K562 (cell line): ENCODE measurements at regions not wholly inside any gene's neighbourhood (a gene's known extent, or its start where the extent isn't known, plus 50 kb on each side); places are given as distances from the start of the nearest gene placed in this dataset.

Experiments
- ATAC-seq: fragments of 200-7000 bp; cut with Tn5 transposase; 3 replicates; pipeline ENCODE4 v1.9.1; 2020; ENCODE audit warnings: moderate library complexity
- BruUV-seq: library from RNA; stranded (reverse); fragments of 400-500 nt; replicated peaks from 2 replicates; lab custom pipeline; 2021; lab: Mats Ljungman, UMichigan
- CTCF ChIA-PET: fragments of 300-600 bp; formaldehyde crosslinking; extraction: SDS; loops from one replicate; lab custom pipeline; 2021; ENCODE audit warnings: low intra/inter-chr PET ratio; lab: Yijun Ruan, JAX
- POLR2A ChIA-PET: fragments of 300-600, 350-650 bp; sonication (Branson Sonifier 250); formaldehyde crosslinking; extraction: SDS; loops from one replicate; lab custom pipeline; 2021; ENCODE audit warnings: antibody characterized with exemption, inconsistent platforms; lab: Yijun Ruan, JAX
- DNase-seq, 4 experiments: peaks; one replicate each; pipeline versions ENCODE4 v3.0.0 to v3.0.0-alpha.2; 2011 to 2018; ENCODE audit warnings: low spot score in 3 of 4, mixed read lengths in 3 of 4; ENCODE audit errors: extremely low read depth in 1 of 4
- FAIRE-seq: peaks from 2 replicates; lab custom pipeline; 2011; peaks lifted over from hg19 to GRCh38; lab: Jason Lieb, UNC
- H2AFZ ChIP-seq: 2 replicates; pipeline ENCODE4 v1.6.0; 2011; ENCODE audit warnings: low read depth, low read length, control low read depth, inconsistent platforms
- H3K27ac ChIP-seq: fragments of 200-600 bp; 3 replicates; pipeline ENCODE4 v1.8.0; 2011; ENCODE audit warnings: low read depth, mild to moderate bottlenecking, control low read depth, inconsistent platforms, low read length, moderate library complexity, mixed read lengths; ENCODE audit errors: extremely low read depth
- H3K27me3 ChIP-seq, 2 experiments: fragments of 300-600 bp in 1 of 2; 2 replicates in 1 of 2; 3 replicates in 1 of 2; pipeline versions ENCODE4 v1.6.0 to v1.8.0; 2011; ENCODE audit warnings: inconsistent platforms in 2 of 2, low read length in 2 of 2, mild to moderate bottlenecking in 1 of 2, mixed read lengths in 1 of 2, moderate library complexity in 1 of 2; ENCODE audit not compliant: control insufficient read depth in 2 of 2, insufficient read depth in 2 of 2
- H3K36me3 ChIP-seq: fragments of 300-600 bp; 3 replicates; pipeline ENCODE4 v1.8.0; 2011; ENCODE audit warnings: mild to moderate bottlenecking, low read length, inconsistent platforms; ENCODE audit not compliant: control insufficient read depth, insufficient read depth
- H3K4me1 ChIP-seq, 2 experiments: fragments of 200-600 bp in 1 of 2; replicated peaks in 1 of 2; 2 replicates in 1 of 2; 3 replicates in 1 of 2; pipeline versions ENCODE4 v1.5.1 to v1.8.0; 2011; ENCODE audit warnings: inconsistent platforms in 2 of 2, low read length in 2 of 2, mild to moderate bottlenecking in 1 of 2, mixed read lengths in 1 of 2, moderate library complexity in 1 of 2; ENCODE audit not compliant: control insufficient read depth in 2 of 2, insufficient read depth in 2 of 2
- H3K4me2 ChIP-seq: 2 replicates; pipeline ENCODE4 v1.6.1; 2011; ENCODE audit warnings: low read length, control low read depth, inconsistent platforms, mixed read lengths; ENCODE audit not compliant: insufficient read depth
- H3K4me3 ChIP-seq: fragments of 200-600 bp; sonication (generic), shearing (Covaris generic); 2 replicates; pipeline ENCODE4 v1.5.1; 2016; ENCODE audit warnings: control low read depth, inconsistent platforms
- H3K79me2 ChIP-seq: fragments of 200-600 bp; 3 replicates; pipeline ENCODE4 v1.8.0; 2011; ENCODE audit warnings: low read length, inconsistent platforms; ENCODE audit not compliant: control insufficient read depth, insufficient read depth
- H3K9ac ChIP-seq, 2 experiments: 2 replicates each; pipeline versions ENCODE4 v1.6.0 to v1.6.1; 2011; ENCODE audit warnings: low read depth in 2 of 2, low read length in 2 of 2, control low read depth in 1 of 2, inconsistent platforms in 1 of 2, mild to moderate bottlenecking in 1 of 2, mixed read lengths in 1 of 2; ENCODE audit not compliant: insufficient read depth in 1 of 2
- H3K9me1 ChIP-seq: one replicate; pipeline ENCODE4 v1.6.0; 2011; ENCODE audit warnings: inconsistent platforms, mild to moderate bottlenecking, low read length, moderate library complexity; ENCODE audit not compliant: control insufficient read depth, insufficient read depth
- H3K9me3 ChIP-seq: replicated peaks from 2 replicates; pipeline ENCODE4 v1.5.1; 2011; ENCODE audit warnings: low read depth, low read length, inconsistent platforms; ENCODE audit not compliant: control insufficient read depth, insufficient read depth
- H4K20me1 ChIP-seq: replicated peaks from 2 replicates; pipeline ENCODE4 v1.6.1; 2011; ENCODE audit warnings: low read length, inconsistent platforms, mixed read lengths; ENCODE audit not compliant: control insufficient read depth, insufficient read depth
- CBX3 ChIP-seq, 2 experiments: IDR thresholded peaks; 1 replicate in 1 of 2; 2 replicates in 1 of 2; pipeline ENCODE4 v1.6.1; 2012; ENCODE audit warnings: inconsistent platforms in 2 of 2, low read length in 2 of 2, borderline replicate concordance in 1 of 2, control low read depth in 1 of 2
- CC2D1A ChIP-seq: fragments of 450-650 bp; IDR thresholded peaks from 2 replicates; pipeline ENCODE4 v1.6.1; 2017; ENCODE audit warnings: mild to moderate bottlenecking
- KDM5B ChIP-seq: fragments of 200-600 bp; sonication (generic); IDR thresholded peaks from 2 replicates; pipeline ENCODE4 v1.6.1; 2012; ENCODE audit warnings: low read depth, mild to moderate bottlenecking, moderate library complexity, low read length, control low read depth, inconsistent platforms; ENCODE audit not compliant: insufficient replicate concordance
- KLF1 ChIP-seq: fragments of 450-650 bp; IDR thresholded peaks from 2 replicates; pipeline ENCODE4 v1.6.1; 2016; ENCODE audit warnings: missing genetic modification characterization, missing compliant biosample characterization
- LARP7 ChIP-seq: fragments of 450-650 bp; IDR thresholded peaks from 2 replicates; pipeline ENCODE4 v1.6.1; 2016
- MXI1 ChIP-seq: IDR thresholded peaks from 2 replicates; pipeline ENCODE4 v1.6.1; 2011; ENCODE audit warnings: low read depth, mild to moderate bottlenecking, improper control_type of control experiment, low read length
- PYGO2 ChIP-seq: fragments of 450-650 bp; IDR thresholded peaks from 2 replicates; pipeline ENCODE4 v1.6.1; 2016; ENCODE audit warnings: mild to moderate bottlenecking, missing genetic modification characterization, moderate library complexity, missing compliant biosample characterization
- ZNF253 ChIP-seq: fragments of 250-450 bp; sonication (Bioruptor Pico); conservative IDR thresholded peaks from 2 replicates; pipeline ENCODE4 v1.6.1; 2021; ENCODE audit warnings: mild to moderate bottlenecking
- ZNF282 ChIP-seq: sonication (generic); formaldehyde crosslinking; IDR thresholded peaks from 2 replicates; pipeline ENCODE4 v1.8.1; 2023; ENCODE audit warnings: missing genetic modification reagents
- ZZZ3 ChIP-seq: fragments of 450-650 bp; IDR thresholded peaks from 2 replicates; pipeline ENCODE4 v1.6.1; 2016; ENCODE audit warnings: antibody characterized with exemption, mild to moderate bottlenecking, moderate library complexity
- in situ Hi-C: fragments of 300-500 bp; cut with MboI; formaldehyde crosslinking; loops from 4 replicates; pipeline ENCODE4 v1.15.0; 2018; ENCODE audit warnings: inconsistent platforms, mixed read lengths
- intact Hi-C: fragments of 100-400 bp; cut with micrococcal nuclease; formaldehyde crosslinking; loops from 2 replicates; pipeline ENCODE4 v1.14.2; 2022
- TF ChIP-seq, protein P1 (sequence below): fragments of 200-800 bp; sonication (Bioruptor generic); IDR thresholded peaks from 2 replicates; pipeline ENCODE4 v1.6.1; 2016; ENCODE audit warnings: missing genetic modification characterization, missing compliant biosample characterization
- TF ChIP-seq, protein P2 (sequence below), 2 experiments: fragments of 450-650 bp in 1 of 2; sonication (generic) in 1 of 2; formaldehyde crosslinking; conservative IDR thresholded peaks; 2 replicates each; pipeline versions ENCODE4 v1.4.0 to v1.8.1; 2020 to 2022; ENCODE audit warnings: mild to moderate bottlenecking in 1 of 2, missing genetic modification reagents in 1 of 2
- TF ChIP-seq, protein P3 (sequence below): fragments of 250-450 bp; sonication (Bioruptor Pico); IDR thresholded peaks from 2 replicates; pipeline ENCODE4 v1.8.0; 2021; ENCODE audit warnings: mild to moderate bottlenecking, moderate library complexity

DNA sequence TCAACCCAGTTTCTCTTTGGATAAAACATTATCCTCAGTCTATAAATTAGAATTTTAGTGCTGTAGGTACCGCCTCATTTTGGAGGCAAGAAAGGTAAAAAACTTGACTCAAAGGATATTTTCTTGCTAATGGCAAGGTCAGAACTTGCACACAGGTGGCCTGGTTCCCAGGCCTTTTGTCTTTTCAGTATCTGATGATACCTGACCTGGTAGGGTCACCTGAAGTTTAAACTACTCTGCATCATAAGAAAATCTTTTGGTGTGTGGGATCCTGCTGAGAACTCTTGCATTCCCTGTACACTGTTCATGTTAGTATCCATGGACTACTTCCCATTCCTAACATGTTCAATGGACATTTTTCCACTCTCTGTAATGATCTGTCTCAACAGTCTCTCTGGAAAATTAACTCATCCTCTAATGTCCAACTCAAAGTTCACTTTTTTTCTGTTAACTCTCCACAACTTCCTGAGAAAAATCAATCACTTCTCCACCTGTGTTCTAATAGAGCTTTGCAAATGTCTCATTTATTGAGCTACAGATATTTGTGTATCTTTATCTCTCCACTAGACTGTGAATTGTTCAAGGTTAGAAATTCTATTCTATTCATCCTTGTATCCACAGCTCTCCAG is 317.1 kb upstream of the SOX9 start (continued):
- TF ChIP-seq, protein P1, sequence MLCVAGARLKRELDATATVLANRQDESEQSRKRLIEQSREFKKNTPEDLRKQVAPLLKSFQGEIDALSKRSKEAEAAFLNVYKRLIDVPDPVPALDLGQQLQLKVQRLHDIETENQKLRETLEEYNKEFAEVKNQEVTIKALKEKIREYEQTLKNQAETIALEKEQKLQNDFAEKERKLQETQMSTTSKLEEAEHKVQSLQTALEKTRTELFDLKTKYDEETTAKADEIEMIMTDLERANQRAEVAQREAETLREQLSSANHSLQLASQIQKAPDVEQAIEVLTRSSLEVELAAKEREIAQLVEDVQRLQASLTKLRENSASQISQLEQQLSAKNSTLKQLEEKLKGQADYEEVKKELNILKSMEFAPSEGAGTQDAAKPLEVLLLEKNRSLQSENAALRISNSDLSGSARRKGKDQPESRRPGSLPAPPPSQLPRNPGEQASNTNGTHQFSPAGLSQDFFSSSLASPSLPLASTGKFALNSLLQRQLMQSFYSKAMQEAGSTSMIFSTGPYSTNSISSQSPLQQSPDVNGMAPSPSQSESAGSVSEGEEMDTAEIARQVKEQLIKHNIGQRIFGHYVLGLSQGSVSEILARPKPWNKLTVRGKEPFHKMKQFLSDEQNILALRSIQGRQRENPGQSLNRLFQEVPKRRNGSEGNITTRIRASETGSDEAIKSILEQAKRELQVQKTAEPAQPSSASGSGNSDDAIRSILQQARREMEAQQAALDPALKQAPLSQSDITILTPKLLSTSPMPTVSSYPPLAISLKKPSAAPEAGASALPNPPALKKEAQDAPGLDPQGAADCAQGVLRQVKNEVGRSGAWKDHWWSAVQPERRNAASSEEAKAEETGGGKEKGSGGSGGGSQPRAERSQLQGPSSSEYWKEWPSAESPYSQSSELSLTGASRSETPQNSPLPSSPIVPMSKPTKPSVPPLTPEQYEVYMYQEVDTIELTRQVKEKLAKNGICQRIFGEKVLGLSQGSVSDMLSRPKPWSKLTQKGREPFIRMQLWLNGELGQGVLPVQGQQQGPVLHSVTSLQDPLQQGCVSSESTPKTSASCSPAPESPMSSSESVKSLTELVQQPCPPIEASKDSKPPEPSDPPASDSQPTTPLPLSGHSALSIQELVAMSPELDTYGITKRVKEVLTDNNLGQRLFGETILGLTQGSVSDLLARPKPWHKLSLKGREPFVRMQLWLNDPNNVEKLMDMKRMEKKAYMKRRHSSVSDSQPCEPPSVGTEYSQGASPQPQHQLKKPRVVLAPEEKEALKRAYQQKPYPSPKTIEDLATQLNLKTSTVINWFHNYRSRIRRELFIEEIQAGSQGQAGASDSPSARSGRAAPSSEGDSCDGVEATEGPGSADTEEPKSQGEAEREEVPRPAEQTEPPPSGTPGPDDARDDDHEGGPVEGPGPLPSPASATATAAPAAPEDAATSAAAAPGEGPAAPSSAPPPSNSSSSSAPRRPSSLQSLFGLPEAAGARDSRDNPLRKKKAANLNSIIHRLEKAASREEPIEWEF (CRISPR knock-in tag): no peak
- no peak for TF ChIP-seq CC2D1A
- no peak for TF ChIP-seq KLF1 (tag)
- TF ChIP-seq, protein P2, sequence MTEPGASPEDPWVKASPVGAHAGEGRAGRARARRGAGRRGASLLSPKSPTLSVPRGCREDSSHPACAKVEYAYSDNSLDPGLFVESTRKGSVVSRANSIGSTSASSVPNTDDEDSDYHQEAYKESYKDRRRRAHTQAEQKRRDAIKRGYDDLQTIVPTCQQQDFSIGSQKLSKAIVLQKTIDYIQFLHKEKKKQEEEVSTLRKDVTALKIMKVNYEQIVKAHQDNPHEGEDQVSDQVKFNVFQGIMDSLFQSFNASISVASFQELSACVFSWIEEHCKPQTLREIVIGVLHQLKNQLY (CRISPR knock-in tag; conservative IDR thresholded peaks at IDR 0.05): no peak
- no peak for TF ChIP-seq ZNF282

DNA sequence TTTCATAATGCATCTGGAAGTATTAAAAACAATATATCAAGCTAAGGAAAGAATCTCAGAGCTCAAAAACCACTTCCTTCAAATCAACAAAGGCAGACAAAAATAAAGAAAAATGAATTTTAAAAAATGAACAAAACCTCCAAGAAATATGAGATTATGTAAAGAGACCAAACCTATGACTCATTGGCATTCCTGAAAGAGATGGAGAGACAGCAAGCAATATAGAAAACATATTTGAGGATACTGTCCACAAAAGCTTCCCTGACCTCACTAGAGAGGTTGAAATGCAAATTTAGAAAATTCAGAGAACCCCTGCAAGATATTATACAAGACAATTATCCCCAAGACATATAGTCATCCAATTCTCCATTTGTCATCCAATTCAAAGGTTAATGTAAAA is 311.3 kb upstream of the SOX9 start:
- H3K27me3 ChIP-seq: no peaks in the 10 kb centered on the region
- no TSS peak for BruUV-seq
- FAIRE-seq (no peak), DNase-seq (no peak), ATAC-seq (no peak)
- H3K9me1 ChIP-seq: no peaks in the 10 kb centered on the region
- H3K36me3 ChIP-seq: no peaks in the 10 kb centered on the region
- no peak overlapping the region for H3K4me2 ChIP-seq
- H3K4me1 ChIP-seq: no peaks in the 10 kb centered on the region
- H4K20me1 ChIP-seq: no peaks in the 10 kb centered on the region
- H2AFZ ChIP-seq: no peak overlapping the region
- ChIA-PET POLR2A (no interaction called here), CTCF (no interaction called here)
- in situ Hi-C loops: no loop called here
- no peaks in the 10 kb centered on the region for H3K9me3 ChIP-seq
- intact Hi-C loops: no loop called here
- H3K9ac ChIP-seq: no peak overlapping the region
- no peak overlapping the region for H3K4me3 ChIP-seq
- no peaks in the 10 kb centered on the region for H3K79me2 ChIP-seq
- no peak for TF ChIP-seq KDM5B
- TF ChIP-seq ZZZ3: no peak
- no peak for TF ChIP-seq CBX3 (IDR thresholded peaks at IDR 0.05; ENCODE audit: borderline replicate concordance in 1 of 2, low read length in 2 of 2)
- TF ChIP-seq, protein P3, sequence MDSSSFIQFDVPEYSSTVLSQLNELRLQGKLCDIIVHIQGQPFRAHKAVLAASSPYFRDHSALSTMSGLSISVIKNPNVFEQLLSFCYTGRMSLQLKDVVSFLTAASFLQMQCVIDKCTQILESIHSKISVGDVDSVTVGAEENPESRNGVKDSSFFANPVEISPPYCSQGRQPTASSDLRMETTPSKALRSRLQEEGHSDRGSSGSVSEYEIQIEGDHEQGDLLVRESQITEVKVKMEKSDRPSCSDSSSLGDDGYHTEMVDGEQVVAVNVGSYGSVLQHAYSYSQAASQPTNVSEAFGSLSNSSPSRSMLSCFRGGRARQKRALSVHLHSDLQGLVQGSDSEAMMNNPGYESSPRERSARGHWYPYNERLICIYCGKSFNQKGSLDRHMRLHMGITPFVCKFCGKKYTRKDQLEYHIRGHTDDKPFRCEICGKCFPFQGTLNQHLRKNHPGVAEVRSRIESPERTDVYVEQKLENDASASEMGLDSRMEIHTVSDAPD (CRISPR knock-in tag): no peak
- TF ChIP-seq LARP7: no peak
- TF ChIP-seq ZNF253: no peak
- no peak for TF ChIP-seq MXI1
- TF ChIP-seq PYGO2 (tag): no peak
- H3K27ac ChIP-seq: no peak overlapping the region
